Rectal smooth muscle tissue (tissue), 1 donor: ENCODE measurements at regions not wholly inside any gene's neighbourhood (a gene's known extent, or its start where the extent isn't known, plus 50 kb on each side); places are given as distances from the start of the nearest gene placed in this dataset.

ENCODE experiments used
- H3K27ac ChIP-seq: one replicate; pipeline ENCODE4 v1.7.0; 2013; ENCODE audit warnings: low read depth, low read length, inconsistent platforms
- H3K27me3 ChIP-seq: one replicate; pipeline ENCODE4 v1.7.0; 2013; ENCODE audit warnings: low read length; ENCODE audit not compliant: control insufficient read depth, insufficient read depth
- H3K36me3 ChIP-seq: one replicate; pipeline ENCODE4 v1.7.0; 2013; ENCODE audit warnings: low read length; ENCODE audit not compliant: control insufficient read depth, insufficient read depth
- H3K4me1 ChIP-seq: one replicate; pipeline ENCODE4 v1.7.0; 2013; ENCODE audit warnings: low read length; ENCODE audit not compliant: control insufficient read depth, insufficient read depth
- H3K4me3 ChIP-seq: one replicate; pipeline ENCODE4 v1.7.0; 2013; ENCODE audit warnings: low read length
- H3K9ac ChIP-seq: one replicate; pipeline ENCODE4 v1.7.0; 2013; ENCODE audit warnings: low read length

GRCh38 chr2:407630-408029, 119.7 kb upstream of the ALKAL2 start:
- H3K4me1 ChIP-seq, result no peaks in the 10 kb centered on the region
- H3K9ac ChIP-seq, result no peak overlapping the region
- H3K4me3 ChIP-seq, result no peak overlapping the region
- H3K27me3 ChIP-seq, result no peaks in the 10 kb centered on the region
- H3K36me3 ChIP-seq, result no peaks in the 10 kb centered on the region
- no peak overlapping the region for H3K27ac ChIP-seq

GRCh38 chr2:406876-407275, 119.0 kb upstream of the ALKAL2 start:
- no peaks in the 10 kb centered on the region for H3K27me3 ChIP-seq
- no peaks in the 10 kb centered on the region for H3K4me1 ChIP-seq
- no peak overlapping the region for H3K9ac ChIP-seq
- H3K27ac ChIP-seq, result no peak overlapping the region
- no peaks in the 10 kb centered on the region for H3K36me3 ChIP-seq
- no peak overlapping the region for H3K4me3 ChIP-seq

- Histone ChIP-seq H3K4me3 (no peak overlapping the region), H3K27me3 (no peaks in the 10 kb centered on the region), H3K36me3 (no peaks in the 10 kb centered on the region), H3K4me1 (no peaks in the 10 kb centered on the region), H3K9ac (no peak overlapping the region), H3K27ac (no peak overlapping the region)
Observed at GRCh38 chr2:406231-406630, 118.3 kb upstream of the ALKAL2 start.

GRCh38 chr2:404581-404980, 116.7 kb upstream of the ALKAL2 start:
- H3K27me3 ChIP-seq, result no peaks in the 10 kb centered on the region
- no peak overlapping the region for H3K4me3 ChIP-seq
- no peaks in the 10 kb centered on the region for H3K36me3 ChIP-seq
- no peak overlapping the region for H3K9ac ChIP-seq
- no peaks in the 10 kb centered on the region for H3K4me1 ChIP-seq
- no peak overlapping the region for H3K27ac ChIP-seq

- Histone ChIP-seq H3K9ac (no peak overlapping the region), H3K4me1 (no peaks in the 10 kb centered on the region), H3K4me3 (no peak overlapping the region), H3K27me3 (no peaks in the 10 kb centered on the region), H3K27ac (no peak overlapping the region), H3K36me3 (no peaks in the 10 kb centered on the region)
Observed at GRCh38 chr2:403682-404081, 115.8 kb upstream of the ALKAL2 start.

- Histone ChIP-seq H3K27me3 (no peaks in the 10 kb centered on the region), H3K4me3 (no peak overlapping the region), H3K9ac (no peak overlapping the region), H3K36me3 (no peaks in the 10 kb centered on the region), H3K27ac (no peak overlapping the region), H3K4me1 (no peaks in the 10 kb centered on the region)
Observed at GRCh38 chr2:402721-403120, 114.8 kb upstream of the ALKAL2 start.

- Histone ChIP-seq H3K9ac (no peak overlapping the region), H3K27me3 (no peaks in the 10 kb centered on the region), H3K4me3 (no peak overlapping the region), H3K4me1 (no peaks in the 10 kb centered on the region), H3K27ac (no peak overlapping the region), H3K36me3 (no peaks in the 10 kb centered on the region)
Observed at GRCh38 chr2:402206-402605, 114.3 kb upstream of the ALKAL2 start.

GRCh38 chr2:401019-401679, 113.3 kb upstream of the ALKAL2 start:
- Histone ChIP-seq H3K9ac (no peak overlapping the region), H3K36me3 (no peaks in the 10 kb centered on the region), H3K4me3 (no peak overlapping the region), H3K4me1 (no peaks in the 10 kb centered on the region), H3K27ac (no peak overlapping the region), H3K27me3 (no peaks in the 10 kb centered on the region)

- Histone ChIP-seq H3K9ac (no peak overlapping the region), H3K36me3 (no peaks in the 10 kb centered on the region), H3K27ac (no peak overlapping the region), H3K27me3 (no peaks in the 10 kb centered on the region), H3K4me1 (no peaks in the 10 kb centered on the region), H3K4me3 (no peak overlapping the region)
Observed at GRCh38 chr2:397926-398325, 110.0 kb upstream of the ALKAL2 start.

- Histone ChIP-seq H3K27ac (no peak overlapping the region), H3K9ac (no peak overlapping the region), H3K27me3 (no peaks in the 10 kb centered on the region), H3K4me3 (no peak overlapping the region), H3K36me3 (no peaks in the 10 kb centered on the region), H3K4me1 (no peaks in the 10 kb centered on the region)
Observed at GRCh38 chr2:397521-397920, 109.6 kb upstream of the ALKAL2 start.

- no peak overlapping the region for H3K9ac ChIP-seq
- H3K4me3 ChIP-seq, result no peak overlapping the region
- no peaks in the 10 kb centered on the region for H3K27me3 ChIP-seq
- H3K36me3 ChIP-seq, result no peaks in the 10 kb centered on the region
- no peak overlapping the region for H3K27ac ChIP-seq
- H3K4me1 ChIP-seq, result no peaks in the 10 kb centered on the region
Observed at GRCh38 chr2:396903-397302, 109.0 kb upstream of the ALKAL2 start.

- Histone ChIP-seq H3K36me3 (no peaks in the 10 kb centered on the region), H3K27ac (no peak overlapping the region), H3K4me3 (no peak overlapping the region), H3K9ac (no peak overlapping the region), H3K4me1 (no peaks in the 10 kb centered on the region), H3K27me3 (no peaks in the 10 kb centered on the region)
Observed at GRCh38 chr2:395886-396285, 108.0 kb upstream of the ALKAL2 start.
